GM21360 (cell line): ENCODE measurements at regions not wholly inside any gene's neighbourhood (a gene's known extent, or its start where the extent isn't known, plus 50 kb on each side); places are given as distances from the start of the nearest gene placed in this dataset.
"Not testable (repeated sequence)": the region's sequence is repeated elsewhere in the genome, so short reads cannot be mapped to it uniquely, and the experiment has no call there.

Experiments
- ATAC-seq: cut with Tn5 transposase; IDR thresholded peaks from one replicate; pipeline ENCODE4 v1.9.1; 2021; ENCODE audit warnings: mild to moderate bottlenecking, moderate library complexity; ENCODE audit not compliant: unreplicated experiment

- ATAC-seq, result no peak
Observed at GRCh38 chr1:182229921-182230491, 161.6 kb downstream of the GLUL start.

GRCh38 chr1:182229451-182229850 lies 162.1 kb downstream of the GLUL start:
- no peak for ATAC-seq

- no peak for ATAC-seq
Observed at GRCh38 chr1:182227864-182228547, 163.6 kb downstream of the GLUL start.

GRCh38 chr1:182226618-182227017 lies 165.0 kb downstream of the GLUL start:
- no peak for ATAC-seq

GRCh38 chr1:182225755-182226154 lies 164.2 kb upstream of the ZNF648 start:
- not testable (repeated sequence) for ATAC-seq

GRCh38 chr1:182221990-182222389 lies 160.5 kb upstream of the ZNF648 start:
- ATAC-seq, result not testable (repeated sequence)

- ATAC-seq, result not testable (repeated sequence)
Observed at GRCh38 chr1:182221367-182221766, 159.9 kb upstream of the ZNF648 start.

GRCh38 chr1:182217967-182218366 lies 156.5 kb upstream of the ZNF648 start:
- no peak for ATAC-seq

GRCh38 chr1:182217071-182217470 lies 155.6 kb upstream of the ZNF648 start:
- ATAC-seq, result no peak

- no peak for ATAC-seq
Observed at GRCh38 chr1:182215764-182216163, 154.3 kb upstream of the ZNF648 start.

GRCh38 chr1:182213163-182213562 lies 151.7 kb upstream of the ZNF648 start:
- no peak for ATAC-seq

- no peak for ATAC-seq
Observed at GRCh38 chr1:182211386-182211785, 149.9 kb upstream of the ZNF648 start.

GRCh38 chr1:182210417-182210816 lies 148.9 kb upstream of the ZNF648 start:
- ATAC-seq, result no peak

- ATAC-seq, result no peak
Observed at GRCh38 chr1:182207300-182207699, 145.8 kb upstream of the ZNF648 start.

GRCh38 chr1:182206626-182207239 lies 145.2 kb upstream of the ZNF648 start:
- no peak for ATAC-seq

- no peak for ATAC-seq
Observed at GRCh38 chr1:182205351-182206022, 144.0 kb upstream of the ZNF648 start.

GRCh38 chr1:182203191-182203875 lies 141.8 kb upstream of the ZNF648 start:
- ATAC-seq, result no peak

- not testable (repeated sequence) for ATAC-seq
Observed at GRCh38 chr1:182201490-182201889, 140.0 kb upstream of the ZNF648 start.

GRCh38 chr1:182200025-182200812 lies 138.7 kb upstream of the ZNF648 start:
- no peak for ATAC-seq

- no peak for ATAC-seq
Observed at GRCh38 chr1:182198006-182198605, 136.6 kb upstream of the ZNF648 start.
